Heart left ventricle (tissue), 13 donors: ENCODE measurements at regions not wholly inside any gene's neighbourhood (a gene's known extent, or its start where the extent isn't known, plus 50 kb on each side); places are given as distances from the start of the nearest gene placed in this dataset.

Experiments used
- POLR2A ChIP-seq, 2 donors: fragments of 450-650 bp; IDR thresholded peaks; one replicate each; pipeline ENCODE4 v1.6.1; 2017; ENCODE audit warnings: antibody characterized with exemption in 2 of 2, mild to moderate bottlenecking in 2 of 2, moderate library complexity in 2 of 2
- TF ChIP-seq, protein P1 (sequence below), 12 donors: fragments of 200-600 bp; sonication (generic) in 4 of 12; IDR thresholded peaks; one replicate each; pipeline versions ENCODE4 v1.5.0 to v1.8.0; 2018 to 2022; ENCODE audit warnings: antibody characterized with exemption in 12 of 12, mild to moderate bottlenecking in 5 of 12
- donor health status: ischemic (EF 13 %, LVEDD 7.1; RV severe dilation, severe dysfunction).
- donor health status: DM: no; HTN: yes; CAD: no.
- donor health status: DM: no; HTN: no; CAD: no.
- donor health status: ischemic (EF 25% LVEDD 6.9; RV normal size, moderate dysfunction).
- donor health status: ischemic (EF 25% LVEDD 5.7; RV mildly dilated, moderate dysfunction).
- donor health status: ischemic (EF 35%, LVEDD 5.7; RV mildly dilated, moderate dysfunction).
- donor health status: nonischemic (EF 11% LVEDD 7.7; RV severe dilation, severe dysfunction).
- donor health status: DM: yes; HTN: yes; CAD: no.
- donor health status: PGD.
- donor health status: ischemic (EF 29% LVEDD 5.4; RV normal size, mild dysfunction).
- donor health status: nonischemic (EF 23%, LVEDD 6.1; RV moderate dilation, normal function).

DNA sequence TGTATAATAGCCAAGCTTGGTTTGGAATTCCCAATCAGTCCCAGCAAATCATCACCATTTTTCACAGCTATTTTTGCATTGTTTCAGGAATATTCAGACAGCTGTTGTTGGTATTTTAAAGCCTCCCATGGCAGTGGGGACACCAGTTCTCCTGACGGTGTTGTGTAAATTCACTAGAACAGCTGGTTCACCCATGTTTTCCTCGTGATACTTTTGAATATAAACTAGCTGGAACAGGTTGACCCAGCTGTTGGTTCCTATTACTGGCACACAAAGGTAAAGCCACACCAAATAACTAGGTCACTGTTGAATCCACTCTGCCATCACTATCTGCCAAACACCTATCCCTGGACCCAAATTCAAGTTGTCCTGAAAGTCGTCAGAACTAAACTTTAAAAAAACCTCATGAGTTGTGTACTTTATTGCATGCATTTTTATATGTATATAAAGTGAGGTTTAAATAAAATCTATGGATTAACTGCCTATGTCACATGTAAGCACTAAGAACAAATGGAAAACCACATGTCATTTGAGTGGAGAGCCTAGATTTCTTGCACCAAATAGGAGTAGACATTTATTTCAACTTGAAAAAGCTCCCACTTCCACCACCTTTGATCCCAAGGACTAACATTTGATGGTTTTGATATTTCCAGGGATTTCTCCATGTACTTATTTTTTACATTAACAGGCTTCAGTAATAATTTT is 121.9 kb upstream of the PIK3R1 start:
- TF ChIP-seq, protein P1, sequence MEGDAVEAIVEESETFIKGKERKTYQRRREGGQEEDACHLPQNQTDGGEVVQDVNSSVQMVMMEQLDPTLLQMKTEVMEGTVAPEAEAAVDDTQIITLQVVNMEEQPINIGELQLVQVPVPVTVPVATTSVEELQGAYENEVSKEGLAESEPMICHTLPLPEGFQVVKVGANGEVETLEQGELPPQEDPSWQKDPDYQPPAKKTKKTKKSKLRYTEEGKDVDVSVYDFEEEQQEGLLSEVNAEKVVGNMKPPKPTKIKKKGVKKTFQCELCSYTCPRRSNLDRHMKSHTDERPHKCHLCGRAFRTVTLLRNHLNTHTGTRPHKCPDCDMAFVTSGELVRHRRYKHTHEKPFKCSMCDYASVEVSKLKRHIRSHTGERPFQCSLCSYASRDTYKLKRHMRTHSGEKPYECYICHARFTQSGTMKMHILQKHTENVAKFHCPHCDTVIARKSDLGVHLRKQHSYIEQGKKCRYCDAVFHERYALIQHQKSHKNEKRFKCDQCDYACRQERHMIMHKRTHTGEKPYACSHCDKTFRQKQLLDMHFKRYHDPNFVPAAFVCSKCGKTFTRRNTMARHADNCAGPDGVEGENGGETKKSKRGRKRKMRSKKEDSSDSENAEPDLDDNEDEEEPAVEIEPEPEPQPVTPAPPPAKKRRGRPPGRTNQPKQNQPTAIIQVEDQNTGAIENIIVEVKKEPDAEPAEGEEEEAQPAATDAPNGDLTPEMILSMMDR (IDR thresholded peaks at IDR 0.05): no peak
- TF ChIP-seq POLR2A (IDR thresholded peaks at IDR 0.05): no peak
